HepG2 (cell line): ENCODE measurements at regions not wholly inside any gene's neighbourhood (a gene's known extent, or its start where the extent isn't known, plus 50 kb on each side); places are given as distances from the start of the nearest gene placed in this dataset.

Experiments used
- ATAC-seq: fragments of 200-7000 bp; cut with Tn5 transposase; 3 replicates; pipeline ENCODE4 v1.9.1; 2020; ENCODE audit warnings: mild to moderate bottlenecking, moderate library complexity
- BruUV-seq: library from RNA; stranded (reverse); fragments of 400-500 nt; replicated peaks from 2 replicates; lab custom pipeline; 2021; lab: Mats Ljungman, UMichigan
- CTCF ChIA-PET: fragments of 300-600 bp; formaldehyde crosslinking; extraction: SDS; loops from one replicate; lab custom pipeline; 2021; ENCODE audit warnings: low total read pairs, inconsistent platforms, low intra/inter-chr PET ratio; lab: Yijun Ruan, JAX
- POLR2A ChIA-PET: fragments of 350-600 bp; sonication (Branson Sonifier 250); formaldehyde crosslinking; loops from one replicate; lab custom pipeline; 2020; ENCODE audit warnings: antibody characterized with exemption, inconsistent platforms; lab: Yijun Ruan, JAX
- DNase-seq: peaks from one replicate; pipeline ENCODE4 v3.0.0-alpha.2; 2015; ENCODE audit warnings: low spot score
- FAIRE-seq: peaks from 3 replicates; lab custom pipeline; 2011; peaks lifted over from hg19 to GRCh38; lab: Jason Lieb, UNC
- H2AFZ ChIP-seq: one replicate; pipeline ENCODE4 v1.6.1; 2011; ENCODE audit warnings: low read length, inconsistent platforms
- H3K27ac ChIP-seq: fragments of 300-600 bp; 3 replicates; pipeline ENCODE4 v1.8.0; 2011; ENCODE audit warnings: mixed run types, mild to moderate bottlenecking, mixed read lengths, low read length, inconsistent platforms; ENCODE audit not compliant: insufficient read depth; ENCODE audit errors: extremely low read length
- H3K27me3 ChIP-seq, 2 experiments: fragments of 200-600 bp in 1 of 2; 2 replicates in 1 of 2; 3 replicates in 1 of 2; pipeline versions ENCODE4 v1.6.0 to v1.8.0; 2011; ENCODE audit warnings: low read length in 2 of 2, mild to moderate bottlenecking in 2 of 2, moderate library complexity in 2 of 2, inconsistent platforms in 1 of 2; ENCODE audit not compliant: insufficient read depth in 2 of 2, control insufficient read depth in 1 of 2
- H3K36me3 ChIP-seq, 2 experiments: fragments of 200-600 bp in 1 of 2; replicated peaks in 1 of 2; 2 replicates in 1 of 2; 3 replicates in 1 of 2; pipeline versions ENCODE4 v1.5.1 to v1.8.0; 2011; ENCODE audit warnings: low read length in 2 of 2, inconsistent platforms in 1 of 2; ENCODE audit not compliant: insufficient read depth in 2 of 2, control insufficient read depth in 1 of 2
- H3K4me1 ChIP-seq: 2 replicates; pipeline ENCODE4 v1.5.1; 2012; ENCODE audit warnings: low read length, inconsistent platforms; ENCODE audit not compliant: insufficient read depth
- H3K4me2 ChIP-seq: 2 replicates; pipeline ENCODE4 v1.6.0; 2011; ENCODE audit warnings: low read depth, low read length, inconsistent platforms
- H3K4me3 ChIP-seq, 3 experiments: fragments of 200-600 bp in 1 of 3; sonication (generic), shearing (Covaris generic) in 1 of 3; replicated peaks in 1 of 3; 2 replicates each; pipeline ENCODE4 v1.5.1; 2011 to 2016; ENCODE audit warnings: low read length in 3 of 3, inconsistent platforms in 2 of 3, low read depth in 2 of 3, mild to moderate bottlenecking in 2 of 3, control low read depth in 1 of 3, mixed read lengths in 1 of 3; ENCODE audit not compliant: insufficient read depth in 1 of 3
- H3K79me2 ChIP-seq: one replicate; pipeline ENCODE4 v1.6.1; 2011; ENCODE audit warnings: low read length, inconsistent platforms; ENCODE audit not compliant: insufficient read depth
- H3K9ac ChIP-seq: 2 replicates; pipeline ENCODE4 v1.6.0; 2011; ENCODE audit warnings: mild to moderate bottlenecking, low read depth, low read length, inconsistent platforms; ENCODE audit not compliant: insufficient read depth
- H3K9me3 ChIP-seq: 2 replicates; pipeline ENCODE4 v1.5.1; 2012; ENCODE audit warnings: mild to moderate bottlenecking, low read length
- H4K20me1 ChIP-seq: 2 replicates; pipeline ENCODE4 v1.6.0; 2011; ENCODE audit warnings: inconsistent platforms, mild to moderate bottlenecking, low read length, moderate library complexity; ENCODE audit not compliant: insufficient read depth
- HMGA1 ChIP-seq: sonication (generic); formaldehyde crosslinking; conservative IDR thresholded peaks from 2 replicates; pipeline ENCODE4 v1.4.0; 2020; ENCODE audit warnings: missing genetic modification reagents
- KMT2B ChIP-seq: IDR thresholded peaks from 2 replicates; pipeline ENCODE4 v1.6.1; 2016; ENCODE audit warnings: missing genetic modification reagents, missing compliant biosample characterization
- MIXL1 ChIP-seq: IDR thresholded peaks from 2 replicates; pipeline ENCODE4 v1.6.1; 2016
- SETDB1 ChIP-seq: sonication (generic); formaldehyde crosslinking; IDR thresholded peaks from 2 replicates; pipeline ENCODE4 v1.5.1; 2020; ENCODE audit warnings: missing genetic modification reagents, mild to moderate bottlenecking, borderline replicate concordance
- TCF7 ChIP-seq: sonication (generic); IDR thresholded peaks from 2 replicates; pipeline ENCODE4 v1.6.1; 2016; ENCODE audit warnings: antibody characterized with exemption, low read depth
- ZIK1 ChIP-seq: sonication (generic); formaldehyde crosslinking; IDR thresholded peaks from 2 replicates; pipeline ENCODE4 v1.5.0; 2020; ENCODE audit warnings: mild to moderate bottlenecking, low read depth, missing genetic modification reagents, borderline replicate concordance
- ZMYM3 ChIP-seq: sonication (generic); formaldehyde crosslinking; IDR thresholded peaks from 2 replicates; pipeline ENCODE4 v1.5.1; 2020; ENCODE audit warnings: mild to moderate bottlenecking, missing genetic modification reagents
- ZNF362 ChIP-seq: sonication (generic); formaldehyde crosslinking; IDR thresholded peaks from 2 replicates; pipeline ENCODE4 v1.4.0; 2020; ENCODE audit warnings: missing genetic modification reagents, mild to moderate bottlenecking, borderline replicate concordance
- ZNF383 ChIP-seq: sonication (generic); formaldehyde crosslinking; IDR thresholded peaks from 2 replicates; pipeline ENCODE4 v1.4.0; 2020; ENCODE audit warnings: missing genetic modification reagents, mild to moderate bottlenecking, borderline replicate concordance
- ZNF44 ChIP-seq: sonication (generic); formaldehyde crosslinking; IDR thresholded peaks from 2 replicates; pipeline ENCODE4 v1.5.1; 2020; ENCODE audit warnings: mild to moderate bottlenecking, missing genetic modification reagents
- ZNF512 ChIP-seq: sonication (generic); formaldehyde crosslinking; IDR thresholded peaks from 2 replicates; pipeline ENCODE4 v1.4.0; 2020; ENCODE audit warnings: mild to moderate bottlenecking, missing genetic modification reagents
- ZNF556 ChIP-seq: sonication (generic); formaldehyde crosslinking; IDR thresholded peaks from 2 replicates; pipeline ENCODE4 v1.4.0; 2020; ENCODE audit warnings: mild to moderate bottlenecking, missing genetic modification reagents, borderline replicate concordance
- ZNF609 ChIP-seq: sonication (generic); formaldehyde crosslinking; IDR thresholded peaks from 2 replicates; pipeline ENCODE4 v1.4.0; 2020; ENCODE audit warnings: mild to moderate bottlenecking, missing genetic modification reagents, borderline replicate concordance
- ZNF614 ChIP-seq: IDR thresholded peaks from 2 replicates; pipeline ENCODE4 v1.6.1; 2018; ENCODE audit warnings: missing biosample characterization, missing genetic modification reagents, inconsistent platforms, borderline replicate concordance
- WGBS: methylation state at CpG from one replicate; pipeline ENCODE4 v1.1.6; 2017; ENCODE audit warnings: low lambda C conversion rate; 5-methylcytosine and 5-hydroxymethylcytosine counted together
- in situ Hi-C: cut with HindIII; loops from 2 replicates; pipeline ENCODE4 v1.10.0; 2017; ENCODE audit warnings: low pct_unique_long_range_greater_than_20kb; ENCODE audit not compliant: extremely low pct_ligation_motif_present
- intact Hi-C: fragments of 100-400 bp; cut with micrococcal nuclease; formaldehyde crosslinking; loops from one replicate; pipeline ENCODE4 v1.10.0; 2022; ENCODE audit not compliant: unreplicated experiment

GRCh38 chr4:96509039-96509741 is 669.3 kb downstream of the PDHA2 start:
- DNase-seq: no peak
- ATAC-seq: no peak
- no peak overlapping the region for H3K27ac ChIP-seq
- H3K9me3 ChIP-seq: peaks cover 42% of the 10 kb centered on the region
- CTCF ChIA-PET: no interaction called here
- no TSS peak for BruUV-seq
- TF ChIP-seq ZNF44 (CRISPR knock-in tag) (no peak), ZNF556 (CRISPR knock-in tag) (no peak), ZNF609 (no peak), MIXL1 (CRISPR knock-in tag) (no peak), SETDB1 (no peak), ZNF383 (CRISPR knock-in tag) (no peak), HMGA1 (no peak), ZNF512 (CRISPR knock-in tag) (no peak), ZNF362 (no peak), KMT2B (CRISPR knock-in tag) (no peak), TCF7 (no peak), ZMYM3 (no peak), ZNF614 (CRISPR knock-in tag) (no peak), ZIK1 (CRISPR knock-in tag) (no peak)
- TF ChIP-seq, all 625 proteins: peak for 0
- H3K27me3 ChIP-seq: no peaks in the 10 kb centered on the region
- H3K4me2 ChIP-seq: no peak overlapping the region
- H3K4me1 ChIP-seq: no peaks in the 10 kb centered on the region
- no peak overlapping the region for H2AFZ ChIP-seq
- WGBS: 4% methylated on average over 2 of the region's 2 CpGs
- no peaks in the 10 kb centered on the region for H3K79me2 ChIP-seq
- POLR2A ChIA-PET: no interaction called here
- FAIRE-seq: no peak
- no peaks in the 10 kb centered on the region for H4K20me1 ChIP-seq
- H3K9ac ChIP-seq: no peak overlapping the region
- in situ Hi-C loops: no loop called here
- H3K4me3 ChIP-seq: no peak overlapping the region
- intact Hi-C loops: no loop called here
- H3K36me3 ChIP-seq: no peaks in the 10 kb centered on the region
